Activated CD8-positive, alpha-beta memory T cell treated with anti-CD3 and anti-CD28 coated beads, Interleukin-2, amount 10 ng/mL, durations not matched to agents 7 days and 5 days (primary cell): ENCODE measurements at regions not wholly inside any gene's neighbourhood (a gene's known extent, or its start where the extent isn't known, plus 50 kb on each side); places are given as distances from the start of the nearest gene placed in this dataset.

ENCODE experiments used
- ATAC-seq: fragments of 150-1000 bp; cut with Tn5 transposase; one replicate; pipeline ENCODE4 v1.10.0; 2021; ENCODE audit warnings: moderate library complexity
- CTCF ChIA-PET: fragments of 350-600 bp; sonication (Branson Sonifier 250); formaldehyde crosslinking; loops from one replicate; lab custom pipeline; 2021; ENCODE audit warnings: antibody characterized with exemption; lab: Charles Lee
- DNase-seq: peaks from one replicate; pipeline ENCODE4 v3.0.0-alpha.2; 2020
- H3K27ac Mint-ChIP-seq: one replicate; pipeline ENCODE4 v1.8.0; 2021; ENCODE audit warnings: mild to moderate bottlenecking, mixed read lengths
- H3K27me3 Mint-ChIP-seq: one replicate; pipeline ENCODE4 v1.8.0; 2021; ENCODE audit warnings: mixed read lengths
- H3K36me3 Mint-ChIP-seq: one replicate; pipeline ENCODE4 v1.8.0; 2021; ENCODE audit warnings: mild to moderate bottlenecking, mixed read lengths
- H3K4me1 Mint-ChIP-seq: one replicate; pipeline ENCODE4 v1.8.0; 2021; ENCODE audit warnings: mixed read lengths
- H3K4me3 Mint-ChIP-seq: one replicate; pipeline ENCODE4 v1.8.0; 2021; ENCODE audit warnings: mild to moderate bottlenecking, moderate library complexity, mixed read lengths
- H3K9me3 Mint-ChIP-seq: one replicate; pipeline ENCODE4 v1.8.0; 2022; ENCODE audit warnings: low read depth, mixed read lengths

DNA sequence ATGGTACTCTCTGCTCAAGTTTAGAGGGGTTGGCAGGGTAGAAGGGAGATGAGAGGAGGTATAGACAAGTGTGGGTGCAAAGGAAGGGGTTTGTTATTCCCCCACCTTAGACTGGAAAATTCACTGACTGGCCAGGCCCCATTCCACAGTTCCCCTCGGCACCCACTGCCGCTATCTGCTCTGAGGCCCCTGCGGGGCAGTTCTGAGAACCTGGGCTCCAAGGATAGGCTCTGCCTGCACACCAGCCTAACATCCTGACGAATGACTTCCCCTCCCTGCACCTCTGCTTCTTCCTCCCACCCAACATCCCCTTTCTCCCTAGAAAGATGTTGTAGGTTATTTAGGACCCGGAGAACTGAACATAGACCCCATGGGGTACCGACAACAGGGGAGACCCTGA lies 303.9 kb upstream of the HDAC4 start:
- Mint-ChIP-seq H3K27me3 (peaks cover 10% of the 10 kb centered on the region), H3K4me3 (no peak overlapping the region), H3K4me1 (no peaks in the 10 kb centered on the region), H3K27ac (no peak overlapping the region), H3K36me3 (no peaks in the 10 kb centered on the region), H3K9me3 (peaks cover 2% of the 10 kb centered on the region)
- CTCF ChIA-PET: no interaction called here
- ATAC-seq (no peak), DNase-seq (no peak)

- H3K27me3 Mint-ChIP-seq: peaks cover 5% of the 10 kb centered on the region
- peaks cover 2% of the 10 kb centered on the region for H3K9me3 Mint-ChIP-seq
- CTCF ChIA-PET: no interaction called here
- no peak overlapping the region for H3K4me3 Mint-ChIP-seq
- H3K36me3 Mint-ChIP-seq: no peaks in the 10 kb centered on the region
- H3K27ac Mint-ChIP-seq: no peak overlapping the region
- no peaks in the 10 kb centered on the region for H3K4me1 Mint-ChIP-seq
- ATAC-seq (no peak), DNase-seq (no peak)
Observed at GRCh38 chr2:239703834-239704233, 303.0 kb upstream of the HDAC4 start.

DNA sequence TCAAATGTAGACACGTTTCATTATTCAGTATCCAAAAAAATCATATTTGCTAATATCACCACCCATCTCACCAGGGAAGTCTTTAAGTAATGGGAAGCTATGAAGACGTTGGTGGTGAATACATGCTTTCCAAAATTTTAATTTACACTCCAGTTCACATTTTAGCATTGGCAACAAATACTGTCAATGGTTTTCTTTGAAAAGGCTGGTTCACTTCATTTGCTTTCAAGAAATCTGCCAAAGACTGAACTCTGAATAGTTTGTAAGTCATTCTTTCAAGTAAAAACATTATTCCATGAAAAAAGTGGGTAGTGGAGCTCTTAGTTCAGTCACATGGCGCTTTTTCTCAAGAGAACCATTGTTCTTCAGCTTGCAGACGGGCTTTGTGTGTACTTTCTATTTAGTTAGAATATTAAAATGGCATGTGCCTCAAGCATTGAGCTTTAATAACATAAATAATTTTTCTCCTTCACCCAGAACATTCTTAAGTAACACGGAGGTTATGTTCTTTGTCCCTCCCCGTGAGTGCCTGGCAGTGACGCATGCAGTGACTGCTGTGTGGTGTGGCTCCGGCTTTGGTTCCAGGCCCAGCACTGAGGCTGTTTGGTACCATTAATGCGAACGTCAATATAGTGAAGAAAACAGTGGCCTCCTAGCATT lies 300.0 kb upstream of the HDAC4 start:
- no peak for ATAC-seq
- H3K36me3 Mint-ChIP-seq: no peaks in the 10 kb centered on the region
- H3K27me3 Mint-ChIP-seq: no peaks in the 10 kb centered on the region
- DNase-seq: no peak
- CTCF ChIA-PET: no interaction called here
- H3K4me3 Mint-ChIP-seq: no peak overlapping the region
- H3K9me3 Mint-ChIP-seq: peaks cover 2% of the 10 kb centered on the region
- no peaks in the 10 kb centered on the region for H3K4me1 Mint-ChIP-seq
- H3K27ac Mint-ChIP-seq: no peak overlapping the region

DNA sequence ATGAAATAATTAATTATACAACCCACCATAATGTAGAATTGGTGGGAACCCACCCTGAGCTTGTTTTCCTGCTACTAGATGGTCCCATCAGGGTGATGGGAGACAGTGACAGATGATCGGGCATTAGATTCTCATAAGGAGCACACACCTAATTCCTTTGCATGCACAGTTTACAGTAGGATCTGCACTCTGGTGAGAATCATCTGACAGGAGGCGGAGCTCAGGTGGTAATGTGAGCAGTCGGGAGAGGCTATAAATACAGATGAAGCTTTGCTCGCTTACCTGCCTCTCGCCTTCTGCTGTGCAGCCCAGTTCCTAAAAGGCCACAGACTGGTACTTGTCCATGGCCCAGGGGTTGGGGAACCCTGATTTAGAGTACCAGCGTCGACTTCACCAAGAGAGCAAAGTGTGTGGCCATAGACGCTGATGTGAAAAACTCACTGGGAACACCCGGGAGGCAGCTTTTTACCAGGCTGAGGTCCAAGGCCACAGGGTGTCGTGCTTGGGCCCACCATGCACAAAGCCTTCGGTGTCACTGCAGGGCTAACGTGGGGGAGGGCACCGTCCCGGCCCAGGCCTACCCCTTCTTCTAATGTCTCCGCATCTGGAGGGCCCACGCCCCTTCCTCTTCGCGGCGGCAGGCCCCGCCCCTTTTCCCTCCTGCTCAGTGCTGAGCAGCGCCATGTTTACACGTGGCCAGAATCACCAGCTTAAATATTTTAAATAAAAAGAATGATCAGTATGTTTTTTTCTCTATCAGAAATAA lies 296.8 kb upstream of the HDAC4 start:
- H3K27me3 Mint-ChIP-seq: no peaks in the 10 kb centered on the region
- DNase-seq: no peak
- H3K9me3 Mint-ChIP-seq: no peaks in the 10 kb centered on the region

DNA sequence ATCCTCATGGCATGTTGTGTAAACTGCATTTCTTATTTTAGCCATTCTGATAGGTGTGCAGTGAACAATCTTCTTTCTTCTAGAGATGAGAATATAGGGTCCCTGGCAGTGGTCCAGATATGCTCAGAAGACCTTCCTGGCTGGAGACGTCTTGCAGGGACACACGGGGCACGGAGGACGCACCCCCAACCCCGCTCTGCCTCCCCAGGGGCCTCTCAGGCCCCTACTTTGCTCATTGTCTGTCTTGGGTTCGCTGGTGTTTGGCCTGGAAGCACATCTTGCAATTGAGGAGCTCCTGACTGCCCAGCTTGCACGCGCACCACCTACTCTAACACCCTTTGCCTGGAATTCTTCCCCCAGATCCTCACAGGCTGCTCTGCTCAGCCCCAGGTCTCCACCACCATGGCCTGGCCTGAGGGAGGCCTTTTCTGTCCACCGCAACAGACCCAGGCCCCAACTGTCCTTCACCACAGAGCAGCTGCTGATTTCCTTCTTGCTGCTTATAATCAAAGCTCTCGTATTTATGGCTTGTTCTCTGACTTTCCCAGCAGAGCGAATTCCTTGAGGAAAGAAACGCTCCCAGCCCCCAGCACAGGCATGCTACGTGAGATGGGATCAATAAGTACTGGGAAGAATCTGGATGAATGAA lies 295.9 kb upstream of the HDAC4 start:
- H3K36me3 Mint-ChIP-seq: no peaks in the 10 kb centered on the region
- no peak for DNase-seq

More for the DNA sequence above, 296.8 kb upstream of the HDAC4 start:
- H3K4me3 Mint-ChIP-seq: no peak overlapping the region
- CTCF ChIA-PET: no interaction called here
- H3K4me1 Mint-ChIP-seq: no peaks in the 10 kb centered on the region
- no peak overlapping the region for H3K27ac Mint-ChIP-seq
- H3K36me3 Mint-ChIP-seq: no peaks in the 10 kb centered on the region
- ATAC-seq: no peak

GRCh38 chr2:239695728-239696240 lies 295.0 kb upstream of the HDAC4 start:
- CTCF ChIA-PET: no interaction called here
- ATAC-seq (no peak), DNase-seq (no peak)
- Mint-ChIP-seq H3K4me1 (no peaks in the 10 kb centered on the region), H3K9me3 (no peaks in the 10 kb centered on the region), H3K4me3 (no peak overlapping the region), H3K27ac (no peak overlapping the region), H3K27me3 (no peaks in the 10 kb centered on the region), H3K36me3 (no peaks in the 10 kb centered on the region)

More for the DNA sequence above, 295.9 kb upstream of the HDAC4 start:
- H3K4me1 Mint-ChIP-seq: no peaks in the 10 kb centered on the region
- no peaks in the 10 kb centered on the region for H3K9me3 Mint-ChIP-seq
- H3K27ac Mint-ChIP-seq: no peak overlapping the region
- no peak for ATAC-seq
- no peaks in the 10 kb centered on the region for H3K27me3 Mint-ChIP-seq
- no peak overlapping the region for H3K4me3 Mint-ChIP-seq
- CTCF ChIA-PET: no interaction called here

GRCh38 chr2:239695106-239695727 lies 294.4 kb upstream of the HDAC4 start:
- H3K4me1 Mint-ChIP-seq: no peaks in the 10 kb centered on the region
- no peaks in the 10 kb centered on the region for H3K9me3 Mint-ChIP-seq
- DNase-seq (no peak), ATAC-seq (no peak)
- CTCF ChIA-PET: no interaction called here
- H3K4me3 Mint-ChIP-seq: no peak overlapping the region
- H3K27ac Mint-ChIP-seq: no peak overlapping the region
- no peaks in the 10 kb centered on the region for H3K36me3 Mint-ChIP-seq
- H3K27me3 Mint-ChIP-seq: no peaks in the 10 kb centered on the region

DNA sequence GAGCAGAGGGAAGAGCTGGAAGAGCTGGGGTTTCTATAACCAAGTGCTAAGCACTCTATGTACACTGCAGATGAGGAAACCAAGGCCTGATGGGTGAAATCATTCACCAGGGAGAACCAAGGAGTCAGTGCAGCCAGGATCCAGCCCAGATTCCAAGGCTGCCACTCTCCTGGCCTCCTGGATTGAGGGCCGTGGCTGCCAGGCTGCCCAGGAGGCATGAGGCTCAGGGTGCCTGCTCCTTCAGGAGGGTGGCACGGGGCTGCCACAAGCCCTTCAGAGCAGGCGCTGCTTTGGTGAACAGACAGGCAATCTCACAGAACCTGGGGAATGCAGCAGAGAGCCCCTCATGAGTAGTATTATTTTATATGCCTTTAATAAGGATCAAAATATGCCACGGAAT lies 293.7 kb upstream of the HDAC4 start:
- Mint-ChIP-seq H3K27me3 (no peaks in the 10 kb centered on the region), H3K4me3 (no peak overlapping the region), H3K27ac (no peak overlapping the region), H3K9me3 (no peaks in the 10 kb centered on the region), H3K36me3 (no peaks in the 10 kb centered on the region), H3K4me1 (no peaks in the 10 kb centered on the region)
- CTCF ChIA-PET: no interaction called here
- ATAC-seq: no peak
- no peak for DNase-seq

DNA sequence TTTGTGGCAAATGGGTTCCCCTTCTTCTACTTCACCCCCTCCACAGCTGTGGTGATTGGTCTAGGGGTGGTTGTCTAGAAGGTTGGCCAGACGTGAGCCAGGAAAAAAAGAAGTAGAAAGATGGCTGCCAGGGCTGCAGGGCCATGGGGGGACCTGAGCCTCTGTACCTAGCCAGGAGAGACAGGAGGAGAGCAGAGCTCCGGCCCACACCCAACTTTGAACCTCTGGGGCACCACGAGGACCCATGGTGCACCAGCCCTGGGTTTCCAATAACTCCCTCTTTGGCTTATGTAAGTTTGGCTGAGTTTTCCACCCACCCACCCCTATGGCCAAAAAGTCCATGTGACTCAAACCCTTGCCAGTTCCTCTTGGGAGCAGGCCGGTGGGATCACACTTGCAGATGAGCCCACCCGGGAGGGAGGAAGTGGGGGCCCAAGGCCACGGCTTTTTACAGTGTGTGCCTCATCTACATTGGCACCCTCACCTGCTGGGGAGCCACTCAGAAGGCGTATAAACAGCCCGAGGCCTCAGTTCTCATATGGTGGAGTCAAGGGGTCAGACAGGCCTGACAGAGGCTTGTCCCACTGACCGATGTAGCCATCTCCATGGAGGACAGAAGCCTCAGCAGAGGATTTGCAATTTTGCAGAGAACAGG lies 293.1 kb upstream of the HDAC4 start:
- no peaks in the 10 kb centered on the region for H3K4me1 Mint-ChIP-seq
- H3K27me3 Mint-ChIP-seq: no peaks in the 10 kb centered on the region
- H3K9me3 Mint-ChIP-seq: no peaks in the 10 kb centered on the region
- H3K4me3 Mint-ChIP-seq: no peak overlapping the region
- no peaks in the 10 kb centered on the region for H3K36me3 Mint-ChIP-seq
- no peak overlapping the region for H3K27ac Mint-ChIP-seq
- ATAC-seq (no peak), DNase-seq (no peak)
- CTCF ChIA-PET: no interaction called here

GRCh38 chr2:239693330-239693729 lies 292.5 kb upstream of the HDAC4 start:
- Mint-ChIP-seq H3K36me3 (no peaks in the 10 kb centered on the region), H3K4me3 (no peak overlapping the region), H3K27me3 (no peaks in the 10 kb centered on the region), H3K4me1 (no peaks in the 10 kb centered on the region), H3K27ac (no peak overlapping the region), H3K9me3 (no peaks in the 10 kb centered on the region)
- no peak for DNase-seq
- CTCF ChIA-PET: interaction anchor here (0.8 kb wide), 1 partner anchor 552 kb away, joined by 3 read pairs; no protein-coding TSS in a partner anchor
- no peak for ATAC-seq

DNA sequence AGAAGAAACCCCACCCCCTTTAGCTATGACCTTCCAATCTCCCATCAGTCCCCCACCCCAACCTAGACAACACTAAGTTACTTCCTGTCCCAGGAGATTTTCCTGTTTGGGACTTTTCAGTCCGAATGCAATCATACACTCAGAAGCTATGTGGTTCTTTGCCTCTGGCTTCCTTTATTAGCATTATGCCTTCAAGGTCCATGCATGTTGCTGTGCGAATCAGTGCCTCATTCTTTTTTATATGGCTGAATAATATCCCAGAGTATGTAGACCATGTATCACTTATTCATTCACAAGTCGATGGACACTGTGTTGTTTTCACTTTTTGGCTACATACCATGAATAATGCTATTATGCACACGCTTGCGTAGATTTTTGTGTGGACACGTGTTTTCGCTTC lies 292.1 kb upstream of the HDAC4 start:
- CTCF ChIA-PET: interaction anchor here (0.8 kb wide), 1 partner anchor 552 kb away, joined by 3 read pairs; no protein-coding TSS in a partner anchor
- Mint-ChIP-seq H3K27ac (no peak overlapping the region), H3K9me3 (no peaks in the 10 kb centered on the region), H3K27me3 (no peaks in the 10 kb centered on the region), H3K4me3 (no peak overlapping the region), H3K36me3 (no peaks in the 10 kb centered on the region), H3K4me1 (no peaks in the 10 kb centered on the region)
- ATAC-seq (no peak), DNase-seq (no peak)

DNA sequence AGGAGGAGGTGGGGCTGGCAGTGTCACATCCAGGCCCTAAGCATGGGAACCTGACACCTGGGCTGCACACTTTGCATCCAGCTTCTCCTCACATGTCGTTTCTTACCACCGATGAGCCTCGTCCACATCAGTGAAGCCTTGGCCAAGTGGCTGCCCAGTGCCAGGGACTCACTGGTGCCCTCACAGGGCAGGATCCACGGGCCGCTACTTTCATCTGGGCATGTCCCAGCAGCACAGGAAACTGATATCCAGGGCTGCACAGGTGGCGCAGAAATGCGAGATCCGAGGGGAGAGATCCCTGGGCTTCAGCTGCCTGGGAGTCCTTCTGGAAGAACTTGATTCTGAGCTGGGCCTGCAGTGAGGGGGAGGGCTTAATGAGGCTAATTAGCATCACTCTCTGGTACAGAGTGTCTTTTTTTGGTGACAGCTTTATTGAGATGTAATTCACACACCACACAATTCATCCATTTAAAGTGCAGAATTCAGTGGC lies 291.6 kb upstream of the HDAC4 start:
- H3K4me1 Mint-ChIP-seq: no peaks in the 10 kb centered on the region
- no peak for DNase-seq
- no peak for ATAC-seq
- no peaks in the 10 kb centered on the region for H3K36me3 Mint-ChIP-seq
- H3K4me3 Mint-ChIP-seq: no peak overlapping the region
- CTCF ChIA-PET: interaction anchor here (0.8 kb wide), 1 partner anchor 551 kb away, joined by 3 read pairs; no protein-coding TSS in a partner anchor
- H3K9me3 Mint-ChIP-seq: no peaks in the 10 kb centered on the region
- H3K27me3 Mint-ChIP-seq: no peaks in the 10 kb centered on the region
- H3K27ac Mint-ChIP-seq: no peak overlapping the region

DNA sequence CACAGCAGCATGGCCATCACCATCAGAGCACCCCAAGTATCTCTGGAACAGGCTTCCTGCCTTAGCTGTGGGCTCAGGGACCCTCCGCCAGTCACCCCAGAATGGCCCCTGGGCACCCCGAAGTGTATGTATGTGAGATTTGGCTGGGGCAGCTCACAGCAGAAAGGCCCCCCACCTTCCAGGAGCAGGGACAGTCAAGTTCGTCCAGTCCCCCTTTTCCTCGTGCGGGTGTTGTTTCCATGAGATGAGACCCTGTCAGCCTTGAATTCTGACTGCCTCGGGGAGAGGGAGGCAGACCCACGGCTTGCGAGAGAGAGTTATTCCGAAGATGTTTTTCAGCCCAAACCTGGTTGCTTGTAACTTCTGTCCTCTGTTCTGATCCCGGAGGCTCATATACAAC lies 290.9 kb upstream of the HDAC4 start:
- H3K4me3 Mint-ChIP-seq: no peak overlapping the region
- ATAC-seq: no peak

More for the DNA sequence above, 290.9 kb upstream of the HDAC4 start:
- CTCF ChIA-PET: no interaction called here
- Mint-ChIP-seq H3K4me1 (no peaks in the 10 kb centered on the region), H3K36me3 (no peaks in the 10 kb centered on the region), H3K27me3 (no peaks in the 10 kb centered on the region), H3K9me3 (no peaks in the 10 kb centered on the region), H3K27ac (no peak overlapping the region)
- DNase-seq: no peak
